MM.1S (cell line): ENCODE measurements at regions not wholly inside any gene's neighbourhood (a gene's known extent, or its start where the extent isn't known, plus 50 kb on each side); places are given as distances from the start of the nearest gene placed in this dataset.

Source experiments
- EZH2 ChIP-seq: fragments of 300-600 bp; sonication (generic); optimal IDR thresholded peaks from 2 replicates; pipeline ENCODE3; 2017; ENCODE audit warnings: low read depth, mild to moderate bottlenecking, antibody characterized with exemption, low read length, mixed read lengths
- EZH2phosphoT487 ChIP-seq: fragments of 300-600 bp; sonication (generic); IDR thresholded peaks from 2 replicates; pipeline ENCODE4 v1.6.1; 2018; ENCODE audit warnings: antibody characterized with exemption, low read length
- TF ChIP-seq, protein P1 (sequence below): fragments of 300-600 bp; sonication (generic); IDR thresholded peaks from 2 replicates; pipeline ENCODE4 v1.5.1; 2016; ENCODE audit warnings: antibody characterized with exemption, low read length, mixed read lengths

DNA sequence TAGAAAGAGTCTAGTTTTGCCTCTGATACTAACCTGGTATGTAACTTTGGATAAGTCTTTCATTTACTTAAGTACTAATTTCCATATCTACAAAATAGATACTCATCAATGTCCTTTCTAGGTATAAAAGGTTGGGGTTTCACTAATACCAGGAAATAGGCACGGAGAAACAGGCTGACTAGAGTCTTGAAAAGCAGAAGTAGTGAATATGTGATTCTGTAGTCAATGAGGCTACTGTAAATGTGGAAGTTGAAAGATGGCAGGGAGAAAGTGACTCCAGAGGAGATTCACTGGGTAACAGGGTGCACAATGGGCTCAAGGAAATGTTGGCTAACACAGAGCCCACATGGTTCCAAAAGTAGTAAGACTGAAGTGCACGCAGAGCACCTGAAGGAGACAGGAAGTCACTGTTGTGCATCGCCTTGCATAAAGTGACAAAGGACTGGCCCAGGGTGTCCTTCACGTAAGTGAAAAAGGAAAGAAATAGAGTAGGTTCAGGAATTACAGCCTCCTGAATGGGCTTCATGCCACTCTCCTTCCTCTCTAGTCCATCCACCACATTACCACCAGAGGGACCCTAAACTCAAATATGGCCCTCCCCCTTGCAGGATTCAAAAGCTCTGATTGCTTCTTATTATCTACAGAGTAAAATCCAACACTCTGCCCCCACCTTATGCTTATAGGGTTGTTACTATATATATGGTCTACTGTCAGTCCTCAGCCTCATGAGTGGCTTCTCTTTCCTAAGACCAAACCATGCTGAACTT, 288.0 kb upstream of the SMARCA2 start:
- TF ChIP-seq, protein P1, sequence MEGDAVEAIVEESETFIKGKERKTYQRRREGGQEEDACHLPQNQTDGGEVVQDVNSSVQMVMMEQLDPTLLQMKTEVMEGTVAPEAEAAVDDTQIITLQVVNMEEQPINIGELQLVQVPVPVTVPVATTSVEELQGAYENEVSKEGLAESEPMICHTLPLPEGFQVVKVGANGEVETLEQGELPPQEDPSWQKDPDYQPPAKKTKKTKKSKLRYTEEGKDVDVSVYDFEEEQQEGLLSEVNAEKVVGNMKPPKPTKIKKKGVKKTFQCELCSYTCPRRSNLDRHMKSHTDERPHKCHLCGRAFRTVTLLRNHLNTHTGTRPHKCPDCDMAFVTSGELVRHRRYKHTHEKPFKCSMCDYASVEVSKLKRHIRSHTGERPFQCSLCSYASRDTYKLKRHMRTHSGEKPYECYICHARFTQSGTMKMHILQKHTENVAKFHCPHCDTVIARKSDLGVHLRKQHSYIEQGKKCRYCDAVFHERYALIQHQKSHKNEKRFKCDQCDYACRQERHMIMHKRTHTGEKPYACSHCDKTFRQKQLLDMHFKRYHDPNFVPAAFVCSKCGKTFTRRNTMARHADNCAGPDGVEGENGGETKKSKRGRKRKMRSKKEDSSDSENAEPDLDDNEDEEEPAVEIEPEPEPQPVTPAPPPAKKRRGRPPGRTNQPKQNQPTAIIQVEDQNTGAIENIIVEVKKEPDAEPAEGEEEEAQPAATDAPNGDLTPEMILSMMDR: peak; percentile 47
- TF ChIP-seq EZH2 (no peak), EZH2phosphoT487 (no peak)
